GM21447 (cell line): ENCODE measurements at regions not wholly inside any gene's neighbourhood (a gene's known extent, or its start where the extent isn't known, plus 50 kb on each side); places are given as distances from the start of the nearest gene placed in this dataset.
"Not testable (repeated sequence)": the region's sequence is repeated elsewhere in the genome, so short reads cannot be mapped to it uniquely, and the experiment has no call there.

Source experiments
- ATAC-seq: cut with Tn5 transposase; IDR thresholded peaks from one replicate; pipeline ENCODE4 v1.9.1; 2021; ENCODE audit not compliant: unreplicated experiment

- ATAC-seq, result no peak
Measured at GRCh38 chr3:159038405-159038804, 236.6 kb downstream of the MFSD1 start.

- no peak for ATAC-seq
Measured at GRCh38 chr3:159039286-159039685, 237.4 kb downstream of the MFSD1 start.

GRCh38 chr3:159045279-159045885 is 243.5 kb downstream of the MFSD1 start:
- no peak for ATAC-seq

DNA sequence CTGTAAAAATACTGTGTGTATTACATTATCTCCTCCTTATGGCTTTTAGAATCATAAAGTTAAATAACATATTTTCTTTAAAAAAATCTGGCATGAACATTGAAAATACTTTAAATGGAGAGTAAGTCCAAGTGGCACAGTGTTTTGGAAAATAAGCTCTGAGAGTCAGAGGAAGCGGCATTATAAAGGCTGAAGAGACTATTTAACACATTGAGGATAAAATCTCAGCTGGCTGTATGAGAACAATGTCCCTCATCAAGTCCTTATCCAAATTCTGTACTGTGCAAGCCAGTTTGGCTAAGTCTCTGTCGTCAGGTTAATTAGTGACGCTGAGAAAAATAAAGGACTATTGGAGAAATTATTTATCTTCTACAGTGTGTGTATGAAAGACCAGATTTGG is 245.5 kb downstream of the MFSD1 start:
- ATAC-seq, result no peak

DNA sequence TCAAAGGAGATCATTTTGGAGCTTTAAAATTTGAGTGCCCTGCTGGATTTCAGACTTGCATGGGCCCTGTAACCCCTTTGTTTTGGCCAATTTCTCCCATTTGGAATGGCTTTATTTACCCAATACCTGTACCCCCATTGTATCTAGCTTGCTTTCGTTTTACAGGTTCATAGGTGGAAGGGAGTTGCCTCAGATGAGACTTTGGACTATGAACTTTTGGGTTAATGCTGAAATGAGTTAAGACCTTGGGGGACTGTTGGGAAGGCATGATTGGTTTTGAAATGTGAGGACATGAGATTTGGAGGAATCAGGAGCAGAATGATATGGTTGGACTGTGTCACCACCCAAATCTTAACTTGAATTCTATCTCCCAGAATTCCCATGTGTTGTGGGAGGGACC is 250.6 kb downstream of the MFSD1 start:
- not testable (repeated sequence) for ATAC-seq

GRCh38 chr3:159057621-159058020 is 255.8 kb downstream of the MFSD1 start:
- no peak for ATAC-seq

DNA sequence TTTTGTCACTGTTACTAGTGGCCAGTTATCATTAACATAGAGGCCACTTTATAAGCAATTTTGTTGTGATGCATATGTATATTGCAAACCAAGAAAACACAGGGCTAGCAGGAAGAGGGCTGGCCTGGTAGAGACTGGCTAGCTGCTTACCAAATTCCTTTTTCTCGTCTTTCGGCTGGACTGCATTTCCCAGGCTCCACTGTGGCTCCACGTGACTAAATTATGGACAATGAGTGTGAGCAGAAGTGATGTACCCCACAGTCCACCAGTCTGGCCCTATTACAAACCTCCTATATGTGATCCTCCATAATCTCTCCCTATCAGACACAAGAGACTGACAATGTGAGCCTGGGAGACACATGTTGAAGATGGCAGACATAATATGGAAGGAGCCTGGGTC is 257.0 kb downstream of the MFSD1 start:
- ATAC-seq, result no peak

DNA sequence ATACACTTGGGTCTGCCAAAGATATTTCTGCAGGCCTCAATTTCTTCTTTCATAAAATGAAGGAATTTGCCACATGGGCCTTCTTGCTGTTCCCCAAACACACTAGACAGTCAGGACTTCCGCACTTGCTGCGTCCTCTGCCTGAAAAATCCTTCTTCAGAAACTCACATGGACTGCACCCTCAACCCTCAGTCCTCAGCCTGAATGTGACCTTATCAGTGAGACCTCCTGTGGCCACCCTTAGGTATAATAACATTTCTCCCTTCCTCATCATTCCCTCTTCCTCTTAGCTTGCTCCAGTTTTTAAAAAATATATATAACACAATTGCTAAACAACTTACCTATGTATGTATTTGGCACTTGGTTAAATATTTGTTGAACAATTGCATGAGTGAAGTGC is 257.5 kb downstream of the MFSD1 start:
- ATAC-seq, result no peak

GRCh38 chr3:159062734-159063410 is 261.0 kb downstream of the MFSD1 start:
- ATAC-seq, result no peak

DNA sequence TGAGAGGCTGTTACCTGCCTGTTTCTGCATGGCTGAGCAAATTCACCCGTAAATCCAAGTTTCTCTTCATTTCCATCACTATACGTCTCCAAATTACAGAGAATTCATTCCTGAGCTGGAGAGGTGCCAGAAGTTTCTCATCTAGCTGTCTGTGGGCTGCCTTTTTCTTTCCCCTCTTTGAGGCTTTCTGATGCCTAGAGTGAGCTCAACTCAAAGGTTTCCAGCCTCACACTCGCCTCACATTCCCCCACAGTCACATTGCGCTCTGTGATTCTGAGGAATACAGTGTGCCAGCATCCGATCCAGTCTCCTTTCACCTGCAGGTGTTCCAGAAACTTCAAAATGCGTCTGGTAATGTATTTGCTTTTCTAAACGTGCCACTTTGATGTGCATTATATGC is 267.2 kb downstream of the MFSD1 start, which contains the start of gene IQCJ:
Gene IQCJ (plus strand): TSS at position 229 of the 400 bp plus-strand sequence.
- ATAC-seq, result no peak

- no peak for ATAC-seq
Measured at GRCh38 chr3:159069866-159070425, 268.1 kb downstream of the MFSD1 start.

DNA sequence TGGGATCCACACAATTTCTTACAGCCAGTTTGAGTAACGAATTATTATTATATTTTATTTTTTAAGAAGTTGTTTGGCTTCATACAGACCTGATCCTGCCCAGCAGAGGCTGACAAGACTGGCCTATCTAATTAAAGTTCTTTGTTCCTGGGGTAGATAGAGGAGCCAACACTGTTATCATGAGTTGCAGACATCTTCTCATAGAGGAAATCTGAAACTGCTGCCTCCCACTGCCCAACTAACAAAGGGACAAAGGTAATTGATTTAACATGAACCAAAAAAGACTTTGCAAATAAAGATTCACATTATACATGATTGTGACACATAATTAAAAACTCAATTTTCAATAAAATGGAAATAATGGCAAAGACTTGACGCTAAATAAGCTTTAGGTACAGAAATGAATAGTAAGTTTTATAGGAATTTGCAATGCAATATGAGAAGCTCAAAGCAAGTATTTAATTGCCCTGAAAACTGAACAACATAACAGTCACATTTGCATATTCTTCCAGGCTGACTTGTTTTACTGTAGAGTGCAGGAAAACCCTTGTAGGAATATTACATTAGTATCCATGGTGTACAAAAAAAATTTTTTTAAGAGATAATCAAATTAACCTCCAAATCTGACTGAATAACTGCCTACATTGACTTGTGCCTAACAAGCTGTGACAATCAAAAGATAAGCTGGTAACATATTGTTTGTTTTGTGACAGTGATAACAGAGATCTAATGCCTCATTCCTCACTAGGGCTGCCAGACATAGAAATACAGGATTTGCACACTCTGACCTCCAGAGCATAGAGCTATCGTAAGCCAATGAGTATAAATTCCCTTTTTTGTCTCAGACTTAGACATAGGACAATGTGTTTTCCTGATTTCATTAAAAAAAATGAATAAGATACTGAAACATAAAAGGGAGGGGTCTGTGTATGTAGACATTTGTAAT is 273.2 kb downstream of the MFSD1 start:
- no peak for ATAC-seq

DNA sequence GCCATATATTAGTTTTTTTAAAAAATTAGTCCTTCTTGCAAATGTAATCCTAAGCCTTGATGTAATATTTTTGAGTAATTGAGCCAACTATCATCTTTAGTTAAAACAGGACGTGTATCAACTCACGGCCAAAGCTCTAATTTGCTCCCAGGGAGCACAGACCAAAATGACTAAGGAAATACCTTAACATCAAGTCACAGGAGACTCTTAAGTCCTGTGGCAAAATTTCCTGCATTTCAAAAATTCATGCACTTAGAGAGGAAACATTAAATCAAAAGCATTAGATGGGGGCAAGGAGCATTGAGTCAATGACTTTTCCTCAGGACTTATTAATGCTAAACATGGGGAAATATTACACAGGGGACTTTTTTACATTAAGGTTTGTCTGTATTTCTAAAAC is 276.0 kb downstream of the MFSD1 start:
- no peak for ATAC-seq

- no peak for ATAC-seq
Measured at GRCh38 chr3:159080256-159080655, 278.4 kb downstream of the MFSD1 start.

- ATAC-seq, result no peak
Measured at GRCh38 chr3:159080821-159081220, 279.0 kb downstream of the MFSD1 start.

- ATAC-seq, result no peak
Measured at GRCh38 chr3:159082519-159082918, 280.7 kb downstream of the MFSD1 start.

GRCh38 chr3:159091936-159092335 is 290.1 kb downstream of the MFSD1 start:
- ATAC-seq, result no peak

DNA sequence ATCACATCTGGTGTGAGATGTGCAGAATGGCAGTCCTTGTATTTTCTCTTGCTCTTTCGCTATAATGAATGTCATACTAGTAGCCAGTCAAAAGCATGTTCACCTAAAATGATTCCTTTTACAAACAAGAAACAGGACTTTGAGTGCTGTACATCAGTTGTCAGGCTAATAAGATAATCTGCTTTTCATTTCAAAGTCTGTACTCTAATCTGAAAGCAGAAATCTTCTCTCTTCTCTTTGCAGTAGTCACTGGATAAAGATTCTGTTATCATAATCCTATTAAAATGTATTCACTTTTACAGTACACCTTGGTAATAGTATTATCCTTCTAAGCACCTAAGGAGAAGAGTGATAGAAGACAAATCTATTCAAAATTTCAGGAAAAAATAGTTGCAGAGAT is 300.1 kb downstream of the MFSD1 start:
- ATAC-seq, result no peak

DNA sequence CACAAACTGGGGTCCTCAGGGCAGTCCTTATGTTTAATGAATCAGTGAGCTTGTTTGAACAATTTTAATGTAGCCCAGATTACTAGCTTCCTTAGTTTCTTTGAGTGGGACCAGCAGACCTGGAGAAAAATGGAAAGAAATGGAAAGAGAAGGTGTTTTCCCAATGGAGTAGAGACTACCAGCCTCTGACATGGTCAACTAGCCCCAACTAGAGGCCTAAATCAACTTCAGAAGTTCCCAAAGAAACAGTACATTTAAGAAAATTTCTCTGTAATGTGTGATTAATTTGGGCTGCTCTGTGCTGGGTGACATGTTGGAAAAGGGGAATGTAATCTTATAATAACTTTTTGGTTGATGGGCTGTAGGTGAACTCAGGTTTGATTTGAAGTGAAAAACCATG is 310.9 kb downstream of the MFSD1 start:
- no peak for ATAC-seq

GRCh38 chr3:159113221-159113875 is 311.5 kb downstream of the MFSD1 start:
- no peak for ATAC-seq

GRCh38 chr3:159114582-159114981 is 312.7 kb downstream of the MFSD1 start:
- no peak for ATAC-seq
